WTC11 (cell line): ENCODE measurements at regions not wholly inside any gene's neighbourhood (a gene's known extent, or its start where the extent isn't known, plus 50 kb on each side); places are given as distances from the start of the nearest gene placed in this dataset.

Source experiments
- ATAC-seq: fragments of 200-7000 bp; cut with Tn5 transposase; 2 replicates; pipeline ENCODE4 v1.10.0; 2021; ENCODE audit warnings: mild to moderate bottlenecking, moderate library complexity
- CTCF ChIA-PET: fragments of 300-600 bp; sonication (Branson Sonifier 250); formaldehyde crosslinking; loops from one replicate; lab custom pipeline; 2021; ENCODE audit warnings: antibody characterized with exemption; lab: Charles Lee
- POLR2A ChIA-PET: fragments of 350-600 bp; sonication (Branson Sonifier 250); formaldehyde crosslinking; loops from one replicate; lab custom pipeline; 2021; ENCODE audit warnings: antibody characterized with exemption; lab: Charles Lee
- DNase-seq: peaks from one replicate; pipeline ENCODE4 v3.0.0; 2021; ENCODE audit warnings: low spot score
- H3K27ac Mint-ChIP-seq: 2 replicates; pipeline ENCODE4 v1.8.0; 2021; ENCODE audit warnings: mixed read lengths
- H3K27me3 Mint-ChIP-seq: 2 replicates; pipeline ENCODE4 v1.8.0; 2021; ENCODE audit warnings: low read depth, mild to moderate bottlenecking, moderate library complexity, mixed read lengths
- H3K36me3 Mint-ChIP-seq: 2 replicates; pipeline ENCODE4 v1.8.0; 2021; ENCODE audit warnings: mixed read lengths
- H3K4me1 Mint-ChIP-seq: 2 replicates; pipeline ENCODE4 v1.8.0; 2022; ENCODE audit warnings: mixed read lengths
- H3K4me3 Mint-ChIP-seq: 2 replicates; pipeline ENCODE4 v1.8.0; 2021; ENCODE audit warnings: mild to moderate bottlenecking, moderate library complexity, mixed read lengths
- H3K9me3 Mint-ChIP-seq: 2 replicates; pipeline ENCODE4 v1.8.0; 2021; ENCODE audit warnings: mixed read lengths
- CBFB ChIP-seq: sonication (generic); formaldehyde crosslinking; IDR thresholded peaks from 2 replicates; pipeline ENCODE4 v1.8.1; 2022; ENCODE audit warnings: mild to moderate bottlenecking, low read depth, missing genetic modification reagents
- CDX4 ChIP-seq: fragments of 250-450 bp; sonication (Bioruptor Pico); IDR thresholded peaks from 2 replicates; pipeline ENCODE4 v1.9.0; 2021; ENCODE audit warnings: moderate library complexity, mild to moderate bottlenecking, inconsistent platforms, borderline replicate concordance
- ERG ChIP-seq: fragments of 250-450 bp; sonication (Bioruptor Pico); IDR thresholded peaks from 2 replicates; pipeline ENCODE4 v1.8.0; 2021; ENCODE audit warnings: mild to moderate bottlenecking
- FOXP4 ChIP-seq: sonication (generic); formaldehyde crosslinking; IDR thresholded peaks from 2 replicates; pipeline ENCODE4 v1.8.0; 2022; ENCODE audit warnings: mild to moderate bottlenecking, missing genetic modification reagents
- GABPB1 ChIP-seq: sonication (generic); formaldehyde crosslinking; IDR thresholded peaks from 2 replicates; pipeline ENCODE4 v1.8.1; 2023; ENCODE audit warnings: mild to moderate bottlenecking, missing genetic modification reagents
- IRF2 ChIP-seq: sonication (generic); formaldehyde crosslinking; IDR thresholded peaks from 2 replicates; pipeline ENCODE4 v1.8.0; 2022; ENCODE audit warnings: low read depth, missing genetic modification reagents, borderline replicate concordance
- NFE2L1 ChIP-seq: sonication (generic); formaldehyde crosslinking; IDR thresholded peaks from 2 replicates; pipeline ENCODE4 v1.8.1; 2023; ENCODE audit warnings: missing genetic modification reagents
- RELA ChIP-seq: sonication (generic); formaldehyde crosslinking; IDR thresholded peaks from 2 replicates; pipeline ENCODE4 v1.8.1; 2022; ENCODE audit warnings: missing genetic modification reagents, mild to moderate bottlenecking, borderline replicate concordance
- TEAD4 ChIP-seq: sonication (generic); formaldehyde crosslinking; IDR thresholded peaks from 2 replicates; pipeline ENCODE4 v1.8.0; 2022; ENCODE audit warnings: mild to moderate bottlenecking, missing genetic modification reagents
- ZNF138 ChIP-seq: sonication (generic); formaldehyde crosslinking; conservative IDR thresholded peaks from 2 replicates; pipeline ENCODE4 v1.8.1; 2022; ENCODE audit warnings: mild to moderate bottlenecking, moderate library complexity, missing genetic modification reagents
- ZNF232 ChIP-seq: sonication (generic); formaldehyde crosslinking; IDR thresholded peaks from 2 replicates; pipeline ENCODE4 v1.8.0; 2022; ENCODE audit warnings: mild to moderate bottlenecking, missing genetic modification reagents
- ZNF317 ChIP-seq: sonication (generic); formaldehyde crosslinking; IDR thresholded peaks from 2 replicates; pipeline ENCODE4 v1.8.1; 2023; ENCODE audit warnings: low read depth, mild to moderate bottlenecking, moderate library complexity, missing genetic modification reagents, borderline replicate concordance
- ZNF396 ChIP-seq: fragments of 250-450 bp; sonication (Bioruptor Pico); IDR thresholded peaks from 2 replicates; pipeline ENCODE4 v1.8.0; 2021; ENCODE audit warnings: mild to moderate bottlenecking, moderate library complexity, borderline replicate concordance
- ZNF423 ChIP-seq: fragments of 250-450 bp; sonication (Bioruptor Pico); IDR thresholded peaks from 2 replicates; pipeline ENCODE4 v2.1.2; 2022; ENCODE audit warnings: mild to moderate bottlenecking, moderate library complexity
- TF ChIP-seq, protein P1 (sequence below): sonication (generic); formaldehyde crosslinking; IDR thresholded peaks from 2 replicates; pipeline ENCODE4 v1.8.1; 2023; ENCODE audit warnings: mild to moderate bottlenecking, missing genetic modification reagents, borderline replicate concordance

DNA sequence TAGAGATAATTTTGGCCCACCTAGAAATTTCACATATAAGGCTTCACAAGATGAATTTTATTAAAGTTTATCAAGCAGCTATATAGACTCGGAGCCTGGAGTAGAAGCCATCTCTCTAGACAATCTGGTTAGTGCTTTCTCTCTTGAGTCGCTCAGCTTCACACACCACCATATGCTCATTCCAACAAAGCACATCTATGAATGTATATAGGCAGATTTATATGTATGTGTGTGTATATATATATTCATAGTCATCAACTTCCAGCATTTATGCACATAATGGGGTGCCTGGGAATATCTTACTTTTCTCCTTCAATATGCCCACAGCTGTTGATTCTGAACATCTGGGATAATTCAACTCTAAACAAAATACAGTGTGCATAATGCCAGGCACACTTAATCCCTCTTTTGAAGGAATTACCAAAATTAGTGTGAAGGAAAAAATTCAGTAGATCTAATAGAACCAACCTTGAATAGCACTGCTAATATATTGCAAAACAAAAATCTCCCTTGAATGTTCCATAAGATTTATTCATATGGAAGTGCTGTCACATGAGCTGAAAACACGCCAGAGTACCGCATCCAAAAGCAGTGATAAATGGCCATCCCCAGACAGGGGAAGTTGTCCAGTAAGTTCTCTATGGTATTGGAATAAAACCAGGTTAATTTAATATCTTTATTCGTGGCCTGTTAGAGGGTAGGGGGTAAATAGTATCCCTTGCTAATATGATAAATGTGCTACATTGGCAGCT, 56.0 kb upstream of the MOCS2 start (continued):
- TF ChIP-seq TEAD4: no peak
- no peak for TF ChIP-seq IRF2
- TF ChIP-seq ZNF138 (CRISPR knock-in tag): no peak
- no peak for TF ChIP-seq ZNF232 (CRISPR knock-in tag)

- POLR2A ChIA-PET: no interaction called here
- no peaks in the 10 kb centered on the region for H3K27me3 Mint-ChIP-seq
- CTCF ChIA-PET: no interaction called here
- ATAC-seq: no peak
- no peaks in the 10 kb centered on the region for H3K9me3 Mint-ChIP-seq
- DNase-seq: no peak
- H3K27ac Mint-ChIP-seq: no peak overlapping the region
- TF ChIP-seq CBFB (CRISPR knock-in tag): no peak
- TF ChIP-seq TEAD4: no peak
- TF ChIP-seq ERG (CRISPR knock-in tag): no peak
- TF ChIP-seq ZNF317 (CRISPR knock-in tag): no peak
- no peak for TF ChIP-seq ZNF138 (CRISPR knock-in tag)
- no peak for TF ChIP-seq ZNF396 (CRISPR knock-in tag)
- TF ChIP-seq, protein P1, sequence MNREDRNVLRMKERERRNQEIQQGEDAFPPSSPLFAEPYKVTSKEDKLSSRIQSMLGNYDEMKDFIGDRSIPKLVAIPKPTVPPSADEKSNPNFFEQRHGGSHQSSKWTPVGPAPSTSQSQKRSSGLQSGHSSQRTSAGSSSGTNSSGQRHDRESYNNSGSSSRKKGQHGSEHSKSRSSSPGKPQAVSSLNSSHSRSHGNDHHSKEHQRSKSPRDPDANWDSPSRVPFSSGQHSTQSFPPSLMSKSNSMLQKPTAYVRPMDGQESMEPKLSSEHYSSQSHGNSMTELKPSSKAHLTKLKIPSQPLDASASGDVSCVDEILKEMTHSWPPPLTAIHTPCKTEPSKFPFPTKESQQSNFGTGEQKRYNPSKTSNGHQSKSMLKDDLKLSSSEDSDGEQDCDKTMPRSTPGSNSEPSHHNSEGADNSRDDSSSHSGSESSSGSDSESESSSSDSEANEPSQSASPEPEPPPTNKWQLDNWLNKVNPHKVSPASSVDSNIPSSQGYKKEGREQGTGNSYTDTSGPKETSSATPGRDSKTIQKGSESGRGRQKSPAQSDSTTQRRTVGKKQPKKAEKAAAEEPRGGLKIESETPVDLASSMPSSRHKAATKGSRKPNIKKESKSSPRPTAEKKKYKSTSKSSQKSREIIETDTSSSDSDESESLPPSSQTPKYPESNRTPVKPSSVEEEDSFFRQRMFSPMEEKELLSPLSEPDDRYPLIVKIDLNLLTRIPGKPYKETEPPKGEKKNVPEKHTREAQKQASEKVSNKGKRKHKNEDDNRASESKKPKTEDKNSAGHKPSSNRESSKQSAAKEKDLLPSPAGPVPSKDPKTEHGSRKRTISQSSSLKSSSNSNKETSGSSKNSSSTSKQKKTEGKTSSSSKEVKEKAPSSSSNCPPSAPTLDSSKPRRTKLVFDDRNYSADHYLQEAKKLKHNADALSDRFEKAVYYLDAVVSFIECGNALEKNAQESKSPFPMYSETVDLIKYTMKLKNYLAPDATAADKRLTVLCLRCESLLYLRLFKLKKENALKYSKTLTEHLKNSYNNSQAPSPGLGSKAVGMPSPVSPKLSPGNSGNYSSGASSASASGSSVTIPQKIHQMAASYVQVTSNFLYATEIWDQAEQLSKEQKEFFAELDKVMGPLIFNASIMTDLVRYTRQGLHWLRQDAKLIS: no peak
- H3K4me1 Mint-ChIP-seq: no peaks in the 10 kb centered on the region
- no peak overlapping the region for H3K4me3 Mint-ChIP-seq
- no peaks in the 10 kb centered on the region for H3K36me3 Mint-ChIP-seq
Observed at GRCh38 chr5:53166183-53166495, 56.6 kb upstream of the MOCS2 start.

GRCh38 chr5:53167836-53168235, 58.3 kb upstream of the MOCS2 start:
- Mint-ChIP-seq H3K4me3 (no peak overlapping the region), H3K9me3 (no peaks in the 10 kb centered on the region), H3K4me1 (no peaks in the 10 kb centered on the region), H3K27ac (no peak overlapping the region), H3K27me3 (no peaks in the 10 kb centered on the region), H3K36me3 (no peaks in the 10 kb centered on the region)
- no peak for ATAC-seq
- no peak for DNase-seq
- CTCF ChIA-PET: interaction anchor here (0.7 kb wide), 1 partner anchor 76 kb away, joined by 3 read pairs; no protein-coding TSS in a partner anchor
- POLR2A ChIA-PET: no interaction called here
- TF ChIP-seq FOXP4 (CRISPR knock-in tag) (no peak), NFE2L1 (CRISPR knock-in tag) (no peak), ZNF423 (CRISPR knock-in tag) (no peak), RELA (CRISPR knock-in tag) (no peak), CDX4 (CRISPR knock-in tag) (no peak), GABPB1 (CRISPR knock-in tag) (no peak)
